Omental fat pad (tissue), 3 donors: ENCODE measurements at regions not wholly inside any gene's neighbourhood (a gene's known extent, or its start where the extent isn't known, plus 50 kb on each side); places are given as distances from the start of the nearest gene placed in this dataset.
A peak's percentile ranks its signal among the peaks of the same experiment; 100 is the strongest.

Source experiments
- ATAC-seq: fragments of 150-250 bp; one replicate; pipeline ENCODE4 v1.9.1; 2016; ENCODE audit warnings: mild to moderate bottlenecking, moderate library complexity; ENCODE audit not compliant: low FRiP score
- DNase-seq: peaks from one replicate; pipeline ENCODE4 v3.0.0-alpha.2; 2019; ENCODE audit warnings: low spot score
- CTCF ChIP-seq, 3 donors: fragments of 450-650 bp; IDR thresholded peaks; one replicate each; pipeline ENCODE4 v1.5.1; 2016 to 2017; ENCODE audit warnings: antibody characterized with exemption in 3 of 3, mild to moderate bottlenecking in 3 of 3, moderate library complexity in 2 of 3

- TF ChIP-seq CTCF (IDR thresholded peaks at IDR 0.05), result no peak
- no peak for ATAC-seq
Measured at GRCh38 chr18:55838841-55839240, 250.8 kb upstream of the TCF4 start.

GRCh38 chr18:55838319-55838718, 250.3 kb upstream of the TCF4 start:
- no peak for ATAC-seq
- no peak for DNase-seq
- TF ChIP-seq CTCF (IDR thresholded peaks at IDR 0.05), result no peak

More at GRCh38 chr18:55838841-55839240, 250.8 kb upstream of the TCF4 start:
- no peak for DNase-seq

GRCh38 chr18:55833543-55833942, 245.6 kb upstream of the TCF4 start:
- peak; percentile 96 for ATAC-seq
- TF ChIP-seq CTCF (IDR thresholded peaks at IDR 0.05), result no peak
- no peak for DNase-seq

GRCh38 chr18:55830544-55830943, 242.6 kb upstream of the TCF4 start:
- TF ChIP-seq CTCF (IDR thresholded peaks at IDR 0.05), result no peak
- DNase-seq (no peak), ATAC-seq (no peak)

- DNase-seq (no peak), ATAC-seq (peak; percentile 73)
- no peak for TF ChIP-seq CTCF (IDR thresholded peaks at IDR 0.05)
Measured at GRCh38 chr18:55821219-55821618, 233.2 kb upstream of the TCF4 start.

GRCh38 chr18:55819448-55819847, 231.5 kb upstream of the TCF4 start:
- TF ChIP-seq CTCF (IDR thresholded peaks at IDR 0.05), result no peak
- DNase-seq, result no peak
- no peak for ATAC-seq

GRCh38 chr18:55818284-55818683, 230.3 kb upstream of the TCF4 start:
- DNase-seq (no peak), ATAC-seq (no peak)
- TF ChIP-seq CTCF (IDR thresholded peaks at IDR 0.05), result no peak
